Limb (tissue), 2 donors: ENCODE measurements at regions not wholly inside any gene's neighbourhood (a gene's known extent, or its start where the extent isn't known, plus 50 kb on each side); places are given as distances from the start of the nearest gene placed in this dataset.

Experiments
- DNase-seq, 2 donors: peaks; one replicate each; pipeline ENCODE4 v3.0.0-alpha.2; 2016; ENCODE audit errors: extremely low spot score in 2 of 2

GRCh38 chr3:107238787-107239186, 138.5 kb upstream of the CCDC54 start:
- DNase-seq = no peak

GRCh38 chr3:107239703-107240102, 137.5 kb upstream of the CCDC54 start:
- no peak for DNase-seq

GRCh38 chr3:107240183-107241091, 136.8 kb upstream of the CCDC54 start:
- DNase-seq = peak; percentile 85 to 86

GRCh38 chr3:107241217-107241616, 136.0 kb upstream of the CCDC54 start:
- DNase-seq = peak; percentile 34 to 50

- no peak for DNase-seq
These were observed 134.7 kb upstream of the CCDC54 start for GRCh38 chr3:107242579-107242978.

GRCh38 chr3:107247116-107247515, 130.1 kb upstream of the CCDC54 start:
- DNase-seq = no peak

- no peak for DNase-seq
These were observed 128.1 kb upstream of the CCDC54 start for GRCh38 chr3:107249132-107249531.

- DNase-seq = no peak
These were observed 127.0 kb upstream of the CCDC54 start for GRCh38 chr3:107250221-107250620.

GRCh38 chr3:107251819-107252218, 125.4 kb upstream of the CCDC54 start:
- no peak for DNase-seq

- DNase-seq = no peak
These were observed 120.3 kb upstream of the CCDC54 start for GRCh38 chr3:107256963-107257362.

GRCh38 chr3:107258300-107258699, 118.9 kb upstream of the CCDC54 start:
- no peak for DNase-seq

GRCh38 chr3:107260207-107260606, 117.0 kb upstream of the CCDC54 start:
- DNase-seq = no peak

- DNase-seq = no peak
These were observed 113.8 kb upstream of the CCDC54 start for GRCh38 chr3:107263269-107264021.

GRCh38 chr3:107264888-107265287, 112.4 kb upstream of the CCDC54 start:
- DNase-seq = no peak

GRCh38 chr3:107265526-107265925, 111.7 kb upstream of the CCDC54 start:
- no peak for DNase-seq

- no peak for DNase-seq
These were observed 108.8 kb upstream of the CCDC54 start for GRCh38 chr3:107268469-107268868.

- DNase-seq = no peak
These were observed 108.1 kb upstream of the CCDC54 start for GRCh38 chr3:107269136-107269535.

GRCh38 chr3:107271787-107272387, 105.4 kb upstream of the CCDC54 start:
- peak in 1 of 2 donors; percentile 61 for DNase-seq

- no peak for DNase-seq
These were observed 104.8 kb upstream of the CCDC54 start for GRCh38 chr3:107272471-107272870.

GRCh38 chr3:107272885-107273284, 104.4 kb upstream of the CCDC54 start:
- no peak for DNase-seq

GRCh38 chr3:107273771-107274170, 103.5 kb upstream of the CCDC54 start:
- no peak for DNase-seq

- DNase-seq = no peak
These were observed 101.7 kb upstream of the CCDC54 start for GRCh38 chr3:107275511-107275910.
